ENCODE measurements at regions not wholly inside any gene's neighbourhood (a gene's known extent, or its start where the extent isn't known, plus 50 kb on each side); places are given as distances from the start of the nearest gene placed in this dataset.

DNA sequence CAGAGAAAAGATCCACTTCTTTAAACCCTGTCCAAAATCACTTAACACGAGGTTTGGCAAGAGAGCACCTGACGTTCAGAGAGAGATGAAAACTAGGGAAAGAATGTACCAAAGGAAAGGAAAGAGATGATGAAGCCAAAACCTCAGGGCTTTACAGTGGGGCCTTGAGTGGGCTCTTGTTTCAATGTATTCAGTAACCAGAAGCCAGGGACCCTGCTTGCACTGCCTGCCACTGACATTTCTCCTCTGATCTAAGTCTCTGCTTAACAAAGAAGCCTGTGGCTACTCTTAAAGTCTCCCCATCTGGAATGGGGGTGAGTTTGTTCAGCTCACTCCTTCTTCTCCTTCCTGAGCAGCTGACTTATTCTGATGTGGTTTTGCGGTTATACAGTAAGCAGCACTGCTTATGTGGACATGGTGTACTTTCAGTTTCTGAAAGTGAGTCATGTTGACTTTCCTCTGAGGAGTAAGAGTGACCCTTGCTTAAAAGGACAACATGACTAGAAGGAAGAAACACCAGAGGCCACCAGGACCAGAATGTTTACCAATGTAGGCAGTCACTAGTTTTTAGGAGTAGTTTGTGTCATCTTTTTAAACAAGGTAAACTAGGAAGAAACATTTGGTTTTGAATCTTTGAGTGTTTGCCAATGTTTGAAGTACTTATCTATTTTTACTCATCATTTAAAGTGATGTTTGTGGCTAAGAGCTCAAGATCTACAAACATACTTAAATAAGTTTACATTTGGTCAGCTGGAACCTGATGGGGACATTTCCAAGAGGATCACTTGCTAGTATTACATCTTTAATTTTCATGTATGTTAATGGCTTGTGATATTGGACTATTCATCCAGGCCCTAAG is 87.4 kb downstream of the FASLG start:
- TF ChIP-seq, protein P1, sequence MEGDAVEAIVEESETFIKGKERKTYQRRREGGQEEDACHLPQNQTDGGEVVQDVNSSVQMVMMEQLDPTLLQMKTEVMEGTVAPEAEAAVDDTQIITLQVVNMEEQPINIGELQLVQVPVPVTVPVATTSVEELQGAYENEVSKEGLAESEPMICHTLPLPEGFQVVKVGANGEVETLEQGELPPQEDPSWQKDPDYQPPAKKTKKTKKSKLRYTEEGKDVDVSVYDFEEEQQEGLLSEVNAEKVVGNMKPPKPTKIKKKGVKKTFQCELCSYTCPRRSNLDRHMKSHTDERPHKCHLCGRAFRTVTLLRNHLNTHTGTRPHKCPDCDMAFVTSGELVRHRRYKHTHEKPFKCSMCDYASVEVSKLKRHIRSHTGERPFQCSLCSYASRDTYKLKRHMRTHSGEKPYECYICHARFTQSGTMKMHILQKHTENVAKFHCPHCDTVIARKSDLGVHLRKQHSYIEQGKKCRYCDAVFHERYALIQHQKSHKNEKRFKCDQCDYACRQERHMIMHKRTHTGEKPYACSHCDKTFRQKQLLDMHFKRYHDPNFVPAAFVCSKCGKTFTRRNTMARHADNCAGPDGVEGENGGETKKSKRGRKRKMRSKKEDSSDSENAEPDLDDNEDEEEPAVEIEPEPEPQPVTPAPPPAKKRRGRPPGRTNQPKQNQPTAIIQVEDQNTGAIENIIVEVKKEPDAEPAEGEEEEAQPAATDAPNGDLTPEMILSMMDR (IDR thresholded peaks at IDR 0.05) = no peak
- no peaks in the 10 kb centered on the region for H3K27me3 ChIP-seq
- H3K27ac ChIP-seq = peak overlapping the region; percentile 53
- intact Hi-C loops (cut with DNase I) = loop anchor here (10.0 kb wide), 2 partner anchors 668 to 1468 kb away; no protein-coding TSS in a partner anchor
- no peaks in the 10 kb centered on the region for H3K9me3 ChIP-seq
- H3K4me1 ChIP-seq = peaks cover 4% of the 10 kb centered on the region
- H3K4me3 ChIP-seq = no peak overlapping the region
- H3K36me3 ChIP-seq = no peaks in the 10 kb centered on the region
- no peak overlapping the region for H3K9ac ChIP-seq (ENCODE audit: low read depth in 2 of 2, low read length in 2 of 2)
- DNase-seq = peak; percentile 36

DNA sequence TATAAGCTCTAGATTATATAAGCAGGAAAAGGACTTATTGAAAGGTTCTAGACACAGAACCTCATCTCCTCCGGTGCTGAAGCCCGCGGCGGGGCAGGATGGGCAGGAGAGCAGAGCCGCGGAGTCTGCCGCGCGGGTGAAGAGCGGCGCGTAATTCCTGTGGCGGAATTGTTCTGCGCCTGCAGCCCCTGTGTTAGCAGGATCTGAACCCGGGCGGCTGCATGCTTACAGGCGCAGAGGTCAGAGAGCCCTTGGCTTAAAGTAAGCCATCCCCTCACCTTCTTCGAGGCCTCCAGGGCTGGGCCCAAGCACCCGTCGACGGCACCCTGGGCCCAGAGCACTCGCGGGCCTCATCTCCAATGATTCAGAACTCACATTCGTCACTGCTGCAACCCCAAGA is 89.3 kb downstream of the FASLG start:
- intact Hi-C loops (cut with DNase I) = loop anchor here (10.0 kb wide), 2 partner anchors 667 to 1467 kb away; no protein-coding TSS in a partner anchor
- Histone ChIP-seq H3K9me3 (no peaks in the 10 kb centered on the region), H3K4me3 (no peak overlapping the region), H3K36me3 (no peaks in the 10 kb centered on the region), H3K4me1 (peaks cover 4% of the 10 kb centered on the region), H3K27ac (no peak overlapping the region), H3K9ac (ENCODE audit: low read depth in 2 of 2, low read length in 2 of 2) (no peak overlapping the region), H3K27me3 (no peaks in the 10 kb centered on the region)
- no peak for DNase-seq
- TF ChIP-seq, protein P1 (IDR thresholded peaks at IDR 0.05) = no peak

- Histone ChIP-seq H3K27me3 (no peaks in the 10 kb centered on the region), H3K9ac (ENCODE audit: low read depth in 2 of 2, low read length in 2 of 2) (no peak overlapping the region), H3K36me3 (no peaks in the 10 kb centered on the region), H3K9me3 (no peaks in the 10 kb centered on the region), H3K4me3 (no peak overlapping the region), H3K4me1 (no peaks in the 10 kb centered on the region), H3K27ac (no peak overlapping the region)
- intact Hi-C loops (cut with DNase I) = no loop called here
- no peak for DNase-seq
- TF ChIP-seq, protein P1 (IDR thresholded peaks at IDR 0.05) = no peak
Measured at GRCh38 chr1:172751683-172752082, 92.8 kb downstream of the FASLG start.

DNA sequence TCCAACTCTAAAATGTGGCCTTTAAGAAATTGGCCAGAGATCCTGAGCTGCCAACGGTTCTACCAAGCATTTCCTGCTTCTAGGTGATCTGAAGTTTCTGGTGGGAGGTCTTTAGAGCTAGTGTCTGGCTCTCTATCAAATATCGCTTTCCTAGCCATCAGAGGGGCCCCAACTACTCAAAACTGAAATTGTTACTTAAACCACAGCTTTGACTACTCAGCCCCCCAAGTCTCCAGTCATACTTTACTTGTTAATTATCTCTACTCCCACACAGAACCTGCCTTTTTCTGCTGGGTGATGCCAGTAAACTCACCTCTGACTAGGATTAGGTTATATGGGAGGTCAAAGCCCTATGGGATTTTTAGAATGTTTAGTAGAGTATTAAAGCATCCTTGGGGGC is 95.1 kb downstream of the FASLG start:
- H3K4me3 ChIP-seq = no peak overlapping the region
- no peaks in the 10 kb centered on the region for H3K4me1 ChIP-seq
- TF ChIP-seq, protein P1 (IDR thresholded peaks at IDR 0.05) = no peak
- H3K9ac ChIP-seq (ENCODE audit: low read depth in 2 of 2, low read length in 2 of 2) = no peak overlapping the region
- H3K27ac ChIP-seq = no peak overlapping the region
- H3K9me3 ChIP-seq = no peaks in the 10 kb centered on the region
- intact Hi-C loops (cut with DNase I) = no loop called here
- H3K27me3 ChIP-seq = no peaks in the 10 kb centered on the region
- no peak for DNase-seq
- no peaks in the 10 kb centered on the region for H3K36me3 ChIP-seq

DNA sequence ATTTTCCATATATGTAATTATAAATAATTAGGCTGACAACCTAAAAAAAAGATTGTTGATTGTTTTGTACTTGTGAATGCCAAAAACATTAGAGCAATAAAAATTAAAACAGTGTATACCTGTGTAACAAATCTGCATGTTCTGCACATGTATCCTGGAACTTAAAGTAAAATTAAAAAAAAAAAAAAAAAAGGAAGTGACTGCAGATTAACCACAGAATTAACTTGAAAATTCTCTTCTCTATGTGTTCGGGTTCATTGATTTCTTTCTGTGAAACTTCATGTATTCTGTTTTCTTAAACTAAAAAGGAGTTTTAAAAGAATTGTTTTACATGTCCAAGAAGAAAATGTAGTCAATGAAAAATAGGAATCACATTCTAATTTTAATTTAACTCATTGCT is 95.7 kb downstream of the FASLG start:
- TF ChIP-seq, protein P1 (IDR thresholded peaks at IDR 0.05) = no peak
- no peaks in the 10 kb centered on the region for H3K27me3 ChIP-seq
- intact Hi-C loops (cut with DNase I) = no loop called here
- H3K9ac ChIP-seq (ENCODE audit: low read depth in 2 of 2, low read length in 2 of 2) = no peak overlapping the region
- no peaks in the 10 kb centered on the region for H3K4me1 ChIP-seq
- H3K4me3 ChIP-seq = no peak overlapping the region
- no peak for DNase-seq
- H3K27ac ChIP-seq = no peak overlapping the region
- no peaks in the 10 kb centered on the region for H3K9me3 ChIP-seq
- no peaks in the 10 kb centered on the region for H3K36me3 ChIP-seq

Measured in colonic mucosa (tissue), 4 donors.